Prostate gland (tissue), 2 donors: ENCODE measurements at regions not wholly inside any gene's neighbourhood (a gene's known extent, or its start where the extent isn't known, plus 50 kb on each side); places are given as distances from the start of the nearest gene placed in this dataset.

Experiments
- CTCF ChIP-seq, 4 experiments: fragments of 200-600 bp in 2 of 4; fragments of 450-650 bp in 2 of 4; sonication (generic) in 2 of 4; IDR thresholded peaks; 1 replicate in 3 of 4; 2 replicates in 1 of 4; pipeline ENCODE4 v1.5.1; 2016 to 2019; ENCODE audit warnings: antibody characterized with exemption in 4 of 4, mild to moderate bottlenecking in 2 of 4, moderate library complexity in 2 of 4
- POLR2A ChIP-seq: fragments of 450-650 bp; IDR thresholded peaks from one replicate; pipeline ENCODE4 v1.6.1; 2016; ENCODE audit warnings: antibody characterized with exemption, mild to moderate bottlenecking

DNA sequence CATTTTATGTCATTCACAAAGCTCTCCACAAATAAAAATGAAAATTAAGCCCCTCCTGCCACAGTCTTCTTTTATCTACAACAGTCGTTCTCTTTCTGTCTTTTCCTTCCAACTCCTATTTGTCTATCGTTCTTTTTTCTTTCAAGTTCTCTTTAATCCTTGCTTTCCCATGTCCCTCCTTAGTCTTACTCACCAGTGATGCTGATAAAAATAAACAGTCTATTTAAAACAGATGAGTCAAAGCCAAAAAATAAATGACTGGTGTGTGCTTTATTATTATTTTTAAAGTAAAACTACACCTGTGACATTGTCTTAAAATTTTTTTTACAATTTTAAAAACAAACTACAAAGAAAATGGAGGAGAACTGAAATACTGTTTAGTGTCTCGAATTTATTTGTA, 137.1 kb upstream of the TMEM161B start:
- TF ChIP-seq POLR2A, result no peak
- TF ChIP-seq CTCF (IDR thresholded peaks at IDR 0.05), result no peak
